H1 (cell line): ENCODE measurements at regions not wholly inside any gene's neighbourhood (a gene's known extent, or its start where the extent isn't known, plus 50 kb on each side); places are given as distances from the start of the nearest gene placed in this dataset.

Experiments used
- KDM5A ChIP-seq: fragments of 200-600 bp; IDR thresholded peaks from 2 replicates; pipeline ENCODE4 v1.7.1; 2012; ENCODE audit warnings: mild to moderate bottlenecking, low read length, inconsistent platforms, mixed read lengths
- SIRT6 ChIP-seq: IDR thresholded peaks from one replicate; pipeline ENCODE4 v1.7.1; 2012; ENCODE audit warnings: low read length, inconsistent platforms

- TF ChIP-seq KDM5A (no peak), SIRT6 (no peak)
These were observed 327.3 kb upstream of the MARCKS start (continued) for GRCh38 chr6:113529879-113530278.
